B cell (primary cell): ENCODE measurements at regions not wholly inside any gene's neighbourhood (a gene's known extent, or its start where the extent isn't known, plus 50 kb on each side); places are given as distances from the start of the nearest gene placed in this dataset.

Experiments used
- ATAC-seq: fragments of 200-7000 bp; cut with Tn5 transposase; one replicate; pipeline ENCODE4 v1.10.0; 2021; ENCODE audit warnings: low read depth, mild to moderate bottlenecking, moderate number of reproducible peaks, moderate library complexity
- CTCF ChIA-PET: fragments of 350-600 bp; sonication (Branson Sonifier 250); formaldehyde crosslinking; loops from one replicate; lab custom pipeline; 2021; ENCODE audit warnings: antibody characterized with exemption, inconsistent platforms; lab: Charles Lee
- POLR2A ChIA-PET: fragments of 350-600 bp; sonication (Branson Sonifier 250); formaldehyde crosslinking; loops from one replicate; lab custom pipeline; 2021; ENCODE audit warnings: antibody characterized with exemption; lab: Charles Lee
- DNase-seq: peaks from one replicate; pipeline ENCODE4 v3.0.0; 2013
- H2AFZ ChIP-seq: 2 replicates; pipeline ENCODE4 v1.6.1; 2012; ENCODE audit warnings: mild to moderate bottlenecking, low read depth, low read length; ENCODE audit not compliant: insufficient read depth, poor library complexity, severe bottlenecking
- H3K27ac ChIP-seq, 2 donors: 1 replicate in 1 of 2; 2 replicates in 1 of 2; pipeline ENCODE4 v1.5.1; 2012 to 2013; ENCODE audit warnings: low read length in 2 of 2, mild to moderate bottlenecking in 2 of 2, moderate library complexity in 1 of 2
- H3K27me3 ChIP-seq, 4 experiments: fragments of 200-600 bp in 1 of 4; sonication (generic) in 1 of 4; replicated peaks in 1 of 4; 1 replicate in 2 of 4; 2 replicates in 2 of 4; pipeline versions ENCODE4 v1.6.1 to v1.7.0; 2013 to 2016; ENCODE audit warnings: low read length in 3 of 4, mild to moderate bottlenecking in 2 of 4, mixed read lengths in 1 of 4, moderate library complexity in 1 of 4; ENCODE audit not compliant: insufficient read depth in 4 of 4, control insufficient read depth in 3 of 4; ENCODE audit errors: control extremely low read depth in 1 of 4
- H3K36me3 ChIP-seq, 2 experiments: replicated peaks in 1 of 2; 1 replicate in 1 of 2; 2 replicates in 1 of 2; pipeline versions ENCODE4 v1.6.1 to v1.7.1; 2013; ENCODE audit warnings: low read length in 1 of 2; ENCODE audit not compliant: insufficient read depth in 2 of 2, control insufficient read depth in 1 of 2; ENCODE audit errors: control extremely low read depth in 1 of 2, extremely low read depth in 1 of 2
- H3K4me1 ChIP-seq, 2 donors: fragments of 200-600 bp in 1 of 2; sonication (generic) in 1 of 2; 1 replicate in 1 of 2; 2 replicates in 1 of 2; pipeline versions ENCODE4 v1.5.1 to v1.6.1; 2013 to 2017; ENCODE audit warnings: low read length in 2 of 2; ENCODE audit not compliant: control insufficient read depth in 2 of 2, insufficient read depth in 2 of 2
- H3K4me2 ChIP-seq: replicated peaks from 2 replicates; pipeline ENCODE3; 2012; ENCODE audit warnings: mild to moderate bottlenecking, low read depth, low read length; ENCODE audit not compliant: poor library complexity, severe bottlenecking
- H3K4me3 ChIP-seq, 5 experiments: fragments of 200-600 bp in 1 of 5; sonication (generic) in 1 of 5; 1 replicate in 3 of 5; 2 replicates in 2 of 5; pipeline versions ENCODE4 v1.5.1 to v1.7.0; 2011 to 2016; ENCODE audit warnings: low read length in 4 of 5, mild to moderate bottlenecking in 4 of 5, low read depth in 2 of 5, control low read depth in 1 of 5, moderate library complexity in 1 of 5; ENCODE audit not compliant: insufficient read depth in 1 of 5; ENCODE audit errors: control extremely low read depth in 1 of 5, extremely low read depth in 1 of 5
- H3K79me2 ChIP-seq: fragments of 200-600 bp; sonication (generic); one replicate; pipeline ENCODE4 v1.6.0; 2016; ENCODE audit warnings: low read length; ENCODE audit not compliant: control insufficient read depth, insufficient read depth
- H3K9ac ChIP-seq: fragments of 200-600 bp; sonication (generic); 2 replicates; pipeline ENCODE4 v1.6.1; 2017; ENCODE audit warnings: mild to moderate bottlenecking, low read length, moderate library complexity
- H3K9me3 ChIP-seq, 3 donors: one replicate each; pipeline versions ENCODE4 v1.6.1 to v1.7.1; 2013; ENCODE audit warnings: low read length in 2 of 3; ENCODE audit not compliant: control insufficient read depth in 2 of 3, insufficient read depth in 1 of 3; ENCODE audit errors: control extremely low read depth in 1 of 3
- H4K20me1 ChIP-seq: 2 replicates; pipeline ENCODE4 v1.6.0; 2012; ENCODE audit warnings: mild to moderate bottlenecking, low read length; ENCODE audit not compliant: insufficient read depth, control insufficient read depth, poor library complexity, severe bottlenecking
- H3K27ac Mint-ChIP-seq: one replicate; pipeline ENCODE4 v1.8.0; 2021; ENCODE audit warnings: mixed read lengths
- H3K27me3 Mint-ChIP-seq: one replicate; pipeline ENCODE4 v1.8.0; 2021; ENCODE audit warnings: mixed read lengths
- H3K4me1 Mint-ChIP-seq: one replicate; pipeline ENCODE4 v1.8.0; 2021; ENCODE audit warnings: mixed read lengths
- H3K4me3 Mint-ChIP-seq: one replicate; pipeline ENCODE4 v1.8.0; 2021; ENCODE audit warnings: mixed read lengths
- H3K9me3 Mint-ChIP-seq: one replicate; pipeline ENCODE4 v1.8.0; 2022; ENCODE audit warnings: mixed read lengths; ENCODE audit not compliant: insufficient read depth
- CTCF ChIP-seq: fragments of 200-600 bp; IDR thresholded peaks from one replicate; pipeline ENCODE4 v1.8.0; 2022; ENCODE audit warnings: antibody characterized with exemption, mild to moderate bottlenecking
- EZH2 ChIP-seq: IDR thresholded peaks from 2 replicates; pipeline ENCODE4 v1.6.1; 2012; ENCODE audit warnings: borderline replicate concordance, low read depth, mild to moderate bottlenecking, moderate library complexity, low read length; ENCODE audit not compliant: insufficient read depth, poor library complexity, severe bottlenecking
- WGBS: methylation state at CpG from one replicate; pipeline ENCODE4 v1.1.5; 2013; ENCODE audit warnings: missing lambda C conversion rate; ENCODE audit not compliant: insufficient coverage; 5-methylcytosine and 5-hydroxymethylcytosine counted together
- intact Hi-C: fragments of 100-400 bp; cut with micrococcal nuclease; formaldehyde crosslinking; loops from one replicate; pipeline ENCODE4 v1.10.0; 2022

- 86% methylated on average over 4 of the region's 5 CpGs for WGBS
Observed at GRCh38 chr15:60072826-60073465, 68.8 kb downstream of the FOXB1 start.

GRCh38 chr15:60073466-60073840, 69.3 kb downstream of the FOXB1 start:
- TF ChIP-seq CTCF (no peak), EZH2 (no peak)
- ATAC-seq (no peak), DNase-seq (no peak)
- H3K4me3 Mint-ChIP-seq = no peak overlapping the region
- H3K9ac ChIP-seq = no peak overlapping the region
- H3K27me3 ChIP-seq = no peaks in the 10 kb centered on the region
- no peaks in the 10 kb centered on the region for H3K36me3 ChIP-seq
- H3K4me1 Mint-ChIP-seq = no peaks in the 10 kb centered on the region
- no peaks in the 10 kb centered on the region for H4K20me1 ChIP-seq
- intact Hi-C loops = no loop called here
- ChIA-PET POLR2A (no interaction called here), CTCF (no interaction called here)
- WGBS = 89% methylated on average over 2 of the region's 3 CpGs
- H3K4me1 ChIP-seq = no peaks in the 10 kb centered on the region
- no peaks in the 10 kb centered on the region for H3K79me2 ChIP-seq
- peaks cover 7% of the 10 kb centered on the region for H3K27me3 Mint-ChIP-seq
- H3K4me2 ChIP-seq = no peak overlapping the region
- no peak overlapping the region for H2AFZ ChIP-seq
- H3K9me3 ChIP-seq = no peaks in the 10 kb centered on the region
- H3K27ac ChIP-seq = no peak overlapping the region
- H3K9me3 Mint-ChIP-seq = no peaks in the 10 kb centered on the region
- no peak overlapping the region for H3K27ac Mint-ChIP-seq
- H3K4me3 ChIP-seq = no peak overlapping the region

More at GRCh38 chr15:60072826-60073465, 68.8 kb downstream of the FOXB1 start:
- Histone ChIP-seq H4K20me1 (no peaks in the 10 kb centered on the region), H3K4me1 (no peaks in the 10 kb centered on the region), H3K27me3 (no peaks in the 10 kb centered on the region), H3K27ac (no peak overlapping the region), H3K9me3 (no peaks in the 10 kb centered on the region), H3K4me2 (no peak overlapping the region), H3K9ac (no peak overlapping the region), H3K36me3 (no peaks in the 10 kb centered on the region), H3K79me2 (no peaks in the 10 kb centered on the region), H2AFZ (no peak overlapping the region), H3K4me3 (no peak overlapping the region)
- no peak for ATAC-seq
- no peaks in the 10 kb centered on the region for H3K4me1 Mint-ChIP-seq
- H3K9me3 Mint-ChIP-seq = no peaks in the 10 kb centered on the region
- H3K27me3 Mint-ChIP-seq = peaks cover 8% of the 10 kb centered on the region
- TF ChIP-seq CTCF = no peak
- no peak for TF ChIP-seq EZH2
- ChIA-PET CTCF (no interaction called here), POLR2A (no interaction called here)
- no peak overlapping the region for H3K27ac Mint-ChIP-seq
- DNase-seq = no peak
- intact Hi-C loops = no loop called here
- no peak overlapping the region for H3K4me3 Mint-ChIP-seq
